ENCODE measurements at regions not wholly inside any gene's neighbourhood (a gene's known extent, or its start where the extent isn't known, plus 50 kb on each side); places are given as distances from the start of the nearest gene placed in this dataset.

DNA sequence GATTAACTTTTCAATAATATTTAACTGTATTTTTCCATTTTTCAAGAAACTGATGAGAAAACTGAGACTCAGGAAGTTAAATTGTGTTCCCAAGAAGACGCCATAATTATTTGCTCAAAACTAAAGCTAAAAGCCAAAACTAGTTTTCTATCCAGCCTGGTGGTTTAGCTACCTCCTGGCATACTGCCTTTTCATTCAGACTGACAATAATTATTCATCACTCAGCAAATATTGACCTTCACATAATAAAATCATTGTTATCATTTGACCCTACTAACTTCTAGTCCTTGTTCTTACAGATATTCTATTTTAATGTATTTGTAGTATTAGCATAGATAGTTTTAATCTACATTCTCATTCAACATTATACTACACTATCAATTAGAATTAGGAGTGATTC, 210.6 kb upstream of the GADL1 start:
- ATAC-seq (no peak), DNase-seq (ENCODE audit: low spot score) (no peak)
- Histone ChIP-seq H3K27me3 (ENCODE audit: insufficient read depth) (no peaks in the 10 kb centered on the region), H2AFZ (no peak overlapping the region), H3K4me3 (no peak overlapping the region), H3K4me2 (no peak overlapping the region), H3F3A (replicated peaks; ENCODE audit: low read depth) (no peaks in the 10 kb centered on the region), H3K9me2 (ENCODE audit: insufficient read depth) (peaks cover 14% of the 10 kb centered on the region; the same call in 1 of the 2 replicates), H4K20me1 (replicated peaks; ENCODE audit: insufficient read depth) (no peaks in the 10 kb centered on the region), H3K36me3 (ENCODE audit: insufficient read depth) (no peaks in the 10 kb centered on the region), H3K79me2 (replicated peaks; ENCODE audit: insufficient read depth) (no peaks in the 10 kb centered on the region), H3K27ac (ENCODE audit: low read depth) (no peak overlapping the region), H3K4me1 (ENCODE audit: insufficient read depth) (no peaks in the 10 kb centered on the region)
- Mint-ChIP-seq H3K27ac (no peak overlapping the region), H3K4me3 (no peak overlapping the region), H3K4me1 (peaks cover 11% of the 10 kb centered on the region; the same call in 2 of the 3 replicates), H3K27me3 (ENCODE audit: insufficient read depth, low read depth, poor library complexity) (no peaks in the 10 kb centered on the region), H3K36me3 (ENCODE audit: low read depth) (no peaks in the 10 kb centered on the region), H3K9me3 (no peaks in the 10 kb centered on the region)
- TF ChIP-seq EZH2phosphoT487 (IDR thresholded peaks at IDR 0.05; ENCODE audit: unreplicated experiment) (no peak), STAT1 (IDR thresholded peaks at IDR 0.05; ENCODE audit: unreplicated experiment) (no peak), ZNF114 (CRISPR knock-in tag; IDR thresholded peaks at IDR 0.05) (no peak), NANOG (IDR thresholded peaks at IDR 0.05; ENCODE audit: borderline replicate concordance) (no peak), ZNF331 (CRISPR knock-in tag; IDR thresholded peaks at IDR 0.05; ENCODE audit: low read depth) (no peak), POLR2AphosphoS5 (IDR thresholded peaks at IDR 0.05; ENCODE audit: low read depth) (no peak), CREB1 (CRISPR knock-in tag; IDR thresholded peaks at IDR 0.05; ENCODE audit: low read depth) (no peak), JUNB (IDR thresholded peaks at IDR 0.05; ENCODE audit: unreplicated experiment) (no peak), EZH2 (IDR thresholded peaks at IDR 0.05; ENCODE audit: low read depth, unreplicated experiment) (no peak)
- TF ChIP-seq, protein P1, sequence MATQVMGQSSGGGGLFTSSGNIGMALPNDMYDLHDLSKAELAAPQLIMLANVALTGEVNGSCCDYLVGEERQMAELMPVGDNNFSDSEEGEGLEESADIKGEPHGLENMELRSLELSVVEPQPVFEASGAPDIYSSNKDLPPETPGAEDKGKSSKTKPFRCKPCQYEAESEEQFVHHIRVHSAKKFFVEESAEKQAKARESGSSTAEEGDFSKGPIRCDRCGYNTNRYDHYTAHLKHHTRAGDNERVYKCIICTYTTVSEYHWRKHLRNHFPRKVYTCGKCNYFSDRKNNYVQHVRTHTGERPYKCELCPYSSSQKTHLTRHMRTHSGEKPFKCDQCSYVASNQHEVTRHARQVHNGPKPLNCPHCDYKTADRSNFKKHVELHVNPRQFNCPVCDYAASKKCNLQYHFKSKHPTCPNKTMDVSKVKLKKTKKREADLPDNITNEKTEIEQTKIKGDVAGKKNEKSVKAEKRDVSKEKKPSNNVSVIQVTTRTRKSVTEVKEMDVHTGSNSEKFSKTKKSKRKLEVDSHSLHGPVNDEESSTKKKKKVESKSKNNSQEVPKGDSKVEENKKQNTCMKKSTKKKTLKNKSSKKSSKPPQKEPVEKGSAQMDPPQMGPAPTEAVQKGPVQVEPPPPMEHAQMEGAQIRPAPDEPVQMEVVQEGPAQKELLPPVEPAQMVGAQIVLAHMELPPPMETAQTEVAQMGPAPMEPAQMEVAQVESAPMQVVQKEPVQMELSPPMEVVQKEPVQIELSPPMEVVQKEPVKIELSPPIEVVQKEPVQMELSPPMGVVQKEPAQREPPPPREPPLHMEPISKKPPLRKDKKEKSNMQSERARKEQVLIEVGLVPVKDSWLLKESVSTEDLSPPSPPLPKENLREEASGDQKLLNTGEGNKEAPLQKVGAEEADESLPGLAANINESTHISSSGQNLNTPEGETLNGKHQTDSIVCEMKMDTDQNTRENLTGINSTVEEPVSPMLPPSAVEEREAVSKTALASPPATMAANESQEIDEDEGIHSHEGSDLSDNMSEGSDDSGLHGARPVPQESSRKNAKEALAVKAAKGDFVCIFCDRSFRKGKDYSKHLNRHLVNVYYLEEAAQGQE (IDR thresholded peaks at IDR 0.05; ENCODE audit: unreplicated experiment) = no peak
- TF ChIP-seq, protein P2, sequence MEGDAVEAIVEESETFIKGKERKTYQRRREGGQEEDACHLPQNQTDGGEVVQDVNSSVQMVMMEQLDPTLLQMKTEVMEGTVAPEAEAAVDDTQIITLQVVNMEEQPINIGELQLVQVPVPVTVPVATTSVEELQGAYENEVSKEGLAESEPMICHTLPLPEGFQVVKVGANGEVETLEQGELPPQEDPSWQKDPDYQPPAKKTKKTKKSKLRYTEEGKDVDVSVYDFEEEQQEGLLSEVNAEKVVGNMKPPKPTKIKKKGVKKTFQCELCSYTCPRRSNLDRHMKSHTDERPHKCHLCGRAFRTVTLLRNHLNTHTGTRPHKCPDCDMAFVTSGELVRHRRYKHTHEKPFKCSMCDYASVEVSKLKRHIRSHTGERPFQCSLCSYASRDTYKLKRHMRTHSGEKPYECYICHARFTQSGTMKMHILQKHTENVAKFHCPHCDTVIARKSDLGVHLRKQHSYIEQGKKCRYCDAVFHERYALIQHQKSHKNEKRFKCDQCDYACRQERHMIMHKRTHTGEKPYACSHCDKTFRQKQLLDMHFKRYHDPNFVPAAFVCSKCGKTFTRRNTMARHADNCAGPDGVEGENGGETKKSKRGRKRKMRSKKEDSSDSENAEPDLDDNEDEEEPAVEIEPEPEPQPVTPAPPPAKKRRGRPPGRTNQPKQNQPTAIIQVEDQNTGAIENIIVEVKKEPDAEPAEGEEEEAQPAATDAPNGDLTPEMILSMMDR (conservative IDR thresholded peaks at IDR 0.05; ENCODE audit: low read depth in 2 of 2) = no peak
- TF ChIP-seq, protein P3, sequence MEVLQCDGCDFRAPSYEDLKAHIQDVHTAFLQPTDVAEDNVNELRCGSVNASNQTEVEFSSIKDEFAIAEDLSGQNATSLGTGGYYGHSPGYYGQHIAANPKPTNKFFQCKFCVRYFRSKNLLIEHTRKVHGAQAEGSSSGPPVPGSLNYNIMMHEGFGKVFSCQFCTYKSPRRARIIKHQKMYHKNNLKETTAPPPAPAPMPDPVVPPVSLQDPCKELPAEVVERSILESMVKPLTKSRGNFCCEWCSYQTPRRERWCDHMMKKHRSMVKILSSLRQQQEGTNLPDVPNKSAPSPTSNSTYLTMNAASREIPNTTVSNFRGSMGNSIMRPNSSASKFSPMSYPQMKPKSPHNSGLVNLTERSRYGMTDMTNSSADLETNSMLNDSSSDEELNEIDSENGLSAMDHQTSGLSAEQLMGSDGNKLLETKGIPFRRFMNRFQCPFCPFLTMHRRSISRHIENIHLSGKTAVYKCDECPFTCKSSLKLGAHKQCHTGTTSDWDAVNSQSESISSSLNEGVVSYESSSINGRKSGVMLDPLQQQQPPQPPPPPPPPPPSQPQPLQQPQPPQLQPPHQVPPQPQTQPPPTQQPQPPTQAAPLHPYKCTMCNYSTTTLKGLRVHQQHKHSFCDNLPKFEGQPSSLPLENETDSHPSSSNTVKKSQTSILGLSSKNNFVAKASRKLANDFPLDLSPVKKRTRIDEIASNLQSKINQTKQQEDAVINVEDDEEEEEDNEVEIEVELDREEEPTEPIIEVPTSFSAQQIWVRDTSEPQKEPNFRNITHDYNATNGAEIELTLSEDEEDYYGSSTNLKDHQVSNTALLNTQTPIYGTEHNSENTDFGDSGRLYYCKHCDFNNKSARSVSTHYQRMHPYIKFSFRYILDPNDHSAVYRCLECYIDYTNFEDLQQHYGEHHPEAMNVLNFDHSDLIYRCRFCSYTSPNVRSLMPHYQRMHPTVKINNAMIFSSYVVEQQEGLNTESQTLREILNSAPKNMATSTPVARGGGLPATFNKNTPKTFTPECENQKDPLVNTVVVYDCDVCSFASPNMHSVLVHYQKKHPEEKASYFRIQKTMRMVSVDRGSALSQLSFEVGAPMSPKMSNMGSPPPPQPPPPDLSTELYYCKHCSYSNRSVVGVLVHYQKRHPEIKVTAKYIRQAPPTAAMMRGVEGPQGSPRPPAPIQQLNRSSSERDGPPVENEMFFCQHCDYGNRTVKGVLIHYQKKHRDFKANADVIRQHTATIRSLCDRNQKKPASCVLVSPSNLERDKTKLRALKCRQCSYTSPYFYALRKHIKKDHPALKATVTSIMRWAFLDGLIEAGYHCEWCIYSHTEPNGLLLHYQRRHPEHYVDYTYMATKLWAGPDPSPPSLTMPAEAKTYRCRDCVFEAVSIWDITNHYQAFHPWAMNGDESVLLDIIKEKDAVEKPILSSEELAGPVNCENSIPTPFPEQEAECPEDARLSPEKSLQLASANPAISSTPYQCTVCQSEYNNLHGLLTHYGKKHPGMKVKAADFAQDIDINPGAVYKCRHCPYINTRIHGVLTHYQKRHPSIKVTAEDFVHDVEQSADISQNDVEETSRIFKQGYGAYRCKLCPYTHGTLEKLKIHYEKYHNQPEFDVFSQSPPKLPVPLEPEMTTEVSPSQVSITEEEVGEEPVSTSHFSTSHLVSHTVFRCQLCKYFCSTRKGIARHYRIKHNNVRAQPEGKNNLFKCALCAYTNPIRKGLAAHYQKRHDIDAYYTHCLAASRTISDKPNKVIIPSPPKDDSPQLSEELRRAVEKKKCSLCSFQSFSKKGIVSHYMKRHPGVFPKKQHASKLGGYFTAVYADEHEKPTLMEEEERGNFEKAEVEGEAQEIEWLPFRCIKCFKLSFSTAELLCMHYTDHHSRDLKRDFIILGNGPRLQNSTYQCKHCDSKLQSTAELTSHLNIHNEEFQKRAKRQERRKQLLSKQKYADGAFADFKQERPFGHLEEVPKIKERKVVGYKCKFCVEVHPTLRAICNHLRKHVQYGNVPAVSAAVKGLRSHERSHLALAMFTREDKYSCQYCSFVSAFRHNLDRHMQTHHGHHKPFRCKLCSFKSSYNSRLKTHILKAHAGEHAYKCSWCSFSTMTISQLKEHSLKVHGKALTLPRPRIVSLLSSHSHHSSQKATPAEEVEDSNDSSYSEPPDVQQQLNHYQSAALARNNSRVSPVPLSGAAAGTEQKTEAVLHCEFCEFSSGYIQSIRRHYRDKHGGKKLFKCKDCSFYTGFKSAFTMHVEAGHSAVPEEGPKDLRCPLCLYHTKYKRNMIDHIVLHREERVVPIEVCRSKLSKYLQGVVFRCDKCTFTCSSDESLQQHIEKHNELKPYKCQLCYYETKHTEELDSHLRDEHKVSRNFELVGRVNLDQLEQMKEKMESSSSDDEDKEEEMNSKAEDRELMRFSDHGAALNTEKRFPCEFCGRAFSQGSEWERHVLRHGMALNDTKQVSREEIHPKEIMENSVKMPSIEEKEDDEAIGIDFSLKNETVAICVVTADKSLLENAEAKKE (CRISPR knock-in tag; IDR thresholded peaks at IDR 0.05) = no peak
- TF ChIP-seq, protein P4, sequence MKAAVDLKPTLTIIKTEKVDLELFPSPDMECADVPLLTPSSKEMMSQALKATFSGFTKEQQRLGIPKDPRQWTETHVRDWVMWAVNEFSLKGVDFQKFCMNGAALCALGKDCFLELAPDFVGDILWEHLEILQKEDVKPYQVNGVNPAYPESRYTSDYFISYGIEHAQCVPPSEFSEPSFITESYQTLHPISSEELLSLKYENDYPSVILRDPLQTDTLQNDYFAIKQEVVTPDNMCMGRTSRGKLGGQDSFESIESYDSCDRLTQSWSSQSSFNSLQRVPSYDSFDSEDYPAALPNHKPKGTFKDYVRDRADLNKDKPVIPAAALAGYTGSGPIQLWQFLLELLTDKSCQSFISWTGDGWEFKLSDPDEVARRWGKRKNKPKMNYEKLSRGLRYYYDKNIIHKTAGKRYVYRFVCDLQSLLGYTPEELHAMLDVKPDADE (IDR thresholded peaks at IDR 0.05) = no peak
